ENCODE measurements at regions not wholly inside any gene's neighbourhood (a gene's known extent, or its start where the extent isn't known, plus 50 kb on each side); places are given as distances from the start of the nearest gene placed in this dataset.
"Not testable (repeated sequence)": the region's sequence is repeated elsewhere in the genome, so short reads cannot be mapped to it uniquely, and the experiment has no call there.

DNA sequence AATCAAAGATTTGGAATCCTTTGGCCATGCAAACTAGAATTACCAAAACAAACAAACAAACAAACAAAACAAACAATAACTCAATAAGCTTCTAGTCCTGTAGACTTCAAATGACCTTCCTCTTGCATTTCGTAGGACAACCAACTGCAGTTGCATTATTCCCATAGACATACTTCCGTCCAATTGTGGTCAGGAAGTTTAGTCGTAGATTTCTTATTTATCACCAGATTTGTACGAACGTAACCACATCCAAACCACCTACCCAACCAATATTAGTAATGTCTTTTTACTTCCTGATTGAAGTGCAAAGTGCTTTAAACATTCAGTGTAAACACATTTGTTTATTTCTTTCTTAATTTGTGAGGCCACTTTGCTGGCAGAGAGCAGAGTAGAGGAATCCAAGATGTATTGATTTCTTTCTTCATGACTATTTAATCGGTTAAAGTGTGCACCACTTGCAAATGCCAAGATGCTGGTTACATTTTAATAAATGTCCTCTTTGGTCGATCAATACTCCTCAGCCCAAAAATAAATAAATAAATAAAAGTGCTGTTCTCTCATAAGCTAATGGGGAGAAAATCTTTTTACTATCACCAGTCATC lies 1745.6 kb upstream of the CELF4 start:
- no peak for DNase-seq

DNA sequence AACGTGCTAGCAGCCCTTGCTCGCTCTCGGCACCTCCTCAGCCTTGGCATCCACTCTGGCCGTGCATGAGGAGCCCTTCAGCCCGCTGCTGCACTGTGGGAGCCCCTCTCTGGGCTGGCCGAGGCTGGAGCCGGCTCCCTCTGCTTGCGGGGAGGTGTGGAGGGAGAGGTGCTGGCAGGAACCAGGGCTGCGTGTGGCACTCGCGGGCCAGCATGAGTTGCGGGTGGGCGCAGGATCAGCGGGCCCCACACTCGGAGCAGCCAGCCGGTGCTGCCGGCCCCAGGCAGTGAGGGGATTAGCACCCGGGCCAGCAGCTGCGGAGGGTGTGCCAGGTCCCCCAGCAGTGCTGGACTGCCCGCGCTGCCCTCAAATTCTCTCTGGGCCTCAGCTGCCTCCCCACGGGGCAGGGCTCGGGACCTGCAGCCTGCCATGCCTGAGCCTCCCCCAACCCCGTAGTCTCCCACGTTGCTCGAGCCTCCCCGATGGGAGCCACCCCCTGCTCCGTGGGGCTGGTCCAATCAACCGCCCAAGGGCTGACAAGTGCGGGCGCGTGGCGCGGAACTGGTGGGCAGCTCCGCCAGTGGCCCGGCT lies 1743.4 kb upstream of the CELF4 start:
- not testable (repeated sequence) for DNase-seq

GRCh38 chr18:39305766-39306165 lies 1740.2 kb upstream of the CELF4 start:
- no peak for DNase-seq

DNA sequence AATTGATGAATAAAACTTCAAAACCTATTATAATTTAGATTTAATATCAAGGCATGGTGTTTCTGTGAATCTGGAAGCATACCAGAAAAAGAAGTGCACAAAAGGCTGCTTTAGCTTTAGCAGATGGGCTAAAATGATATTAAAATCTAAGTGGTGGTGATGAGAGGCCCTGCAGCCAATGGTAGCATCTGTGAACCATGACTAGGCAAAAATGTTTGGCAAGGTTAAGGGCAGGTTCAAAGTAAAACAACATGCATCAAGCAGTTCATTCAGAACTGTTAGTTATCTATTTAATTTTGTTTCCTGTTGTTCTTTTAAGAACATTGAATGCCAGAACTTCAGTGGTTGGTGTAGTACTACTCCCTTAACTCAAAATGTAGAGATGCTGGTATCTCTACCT lies 1736.9 kb upstream of the CELF4 start:
- DNase-seq, result no peak

- DNase-seq, result no peak
Measured at GRCh38 chr18:39299152-39299551, 1733.6 kb upstream of the CELF4 start.

GRCh38 chr18:39297225-39297624 lies 1731.6 kb upstream of the CELF4 start:
- no peak for DNase-seq

- DNase-seq, result no peak
Measured at GRCh38 chr18:39296293-39296888, 1730.8 kb upstream of the CELF4 start.

GRCh38 chr18:39276764-39277163 lies 1711.2 kb upstream of the CELF4 start:
- DNase-seq, result no peak

- DNase-seq, result no peak
Measured at GRCh38 chr18:39274535-39274934, 1708.9 kb upstream of the CELF4 start.

GRCh38 chr18:39272230-39272629 lies 1706.6 kb upstream of the CELF4 start:
- no peak for DNase-seq

- no peak for DNase-seq
Measured at GRCh38 chr18:39271654-39272053, 1706.1 kb upstream of the CELF4 start.

DNA sequence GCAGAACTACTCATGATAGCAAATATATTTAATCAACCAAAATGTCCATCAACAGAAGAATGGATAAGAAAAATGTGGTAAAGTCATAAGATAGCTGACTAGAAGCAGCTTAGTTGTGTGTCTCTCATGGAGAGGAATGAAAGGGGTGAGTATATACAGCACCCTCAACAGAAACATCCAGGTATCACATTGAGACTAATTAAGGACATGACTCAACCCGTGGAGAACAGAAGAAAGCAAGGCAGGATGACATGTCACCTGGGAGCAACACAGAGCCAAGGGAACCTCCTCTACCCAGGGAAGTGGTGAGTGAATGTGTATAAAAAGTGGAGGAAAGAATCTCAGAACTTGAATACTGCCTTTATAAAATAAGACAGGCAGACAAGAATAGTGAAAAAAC lies 1695.0 kb upstream of the CELF4 start:
- DNase-seq, result no peak

DNA sequence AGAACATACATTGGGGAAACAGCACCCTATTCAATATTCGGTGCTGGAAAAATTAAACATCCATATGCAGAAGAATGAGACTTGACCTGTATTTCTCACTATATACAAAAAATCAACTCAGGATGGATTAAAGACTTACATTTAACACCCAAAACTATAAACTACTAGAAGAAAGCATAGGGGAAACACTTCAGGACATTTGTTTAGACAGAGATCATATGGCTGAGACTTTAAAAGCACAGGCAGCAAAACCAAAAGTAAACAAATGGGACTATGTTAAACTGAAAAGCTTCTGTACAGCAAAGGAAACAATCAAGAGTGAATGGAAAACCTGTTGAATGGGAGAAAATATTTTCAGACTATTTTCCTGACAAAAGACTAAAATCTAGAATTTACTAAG lies 1694.1 kb upstream of the CELF4 start:
- DNase-seq, result no peak

DNA sequence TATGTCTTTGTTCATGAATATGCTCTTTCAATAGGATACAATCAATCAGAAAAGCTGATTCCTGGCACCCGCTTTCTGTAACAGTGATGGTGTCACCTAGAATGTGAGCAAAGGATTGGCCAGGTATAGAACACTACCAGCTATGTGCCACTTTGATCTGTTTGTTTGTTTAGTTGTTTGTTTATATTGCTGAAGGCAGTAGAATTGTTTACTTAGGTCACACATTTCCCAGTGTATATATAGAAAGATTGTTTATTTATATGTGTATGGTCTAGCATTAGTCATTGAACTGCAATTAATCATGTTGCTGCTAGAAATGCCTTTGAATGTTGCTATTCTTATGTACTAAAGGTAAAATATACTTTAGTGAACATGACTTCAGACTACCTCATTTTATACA lies 1678.6 kb upstream of the CELF4 start:
- DNase-seq, result no peak

DNA sequence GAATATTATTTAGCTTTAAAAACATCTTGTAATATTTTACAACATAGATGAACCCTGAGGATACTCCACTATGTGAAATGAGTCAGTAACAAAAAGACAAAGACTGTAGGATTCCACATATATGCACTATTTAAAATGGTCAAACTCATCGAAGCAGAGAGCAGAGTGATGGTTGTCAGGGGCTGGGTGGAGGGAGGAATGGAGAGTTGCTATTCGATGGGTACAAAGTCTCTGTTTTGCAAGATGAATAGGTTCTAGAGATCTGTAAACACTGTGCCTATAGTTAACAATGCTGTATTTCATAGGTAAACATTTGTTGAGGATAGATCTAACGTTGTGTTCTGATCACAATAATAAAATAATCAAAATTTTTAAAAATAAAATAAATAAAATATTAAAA lies 1675.9 kb upstream of the CELF4 start:
- DNase-seq, result no peak

GRCh38 chr18:39238981-39239660 lies 1673.5 kb upstream of the CELF4 start:
- DNase-seq, result no peak

- DNase-seq, result no peak
Measured at GRCh38 chr18:39235118-39235719, 1669.6 kb upstream of the CELF4 start.

GRCh38 chr18:39232937-39233336 lies 1667.3 kb upstream of the CELF4 start:
- no peak for DNase-seq

DNA sequence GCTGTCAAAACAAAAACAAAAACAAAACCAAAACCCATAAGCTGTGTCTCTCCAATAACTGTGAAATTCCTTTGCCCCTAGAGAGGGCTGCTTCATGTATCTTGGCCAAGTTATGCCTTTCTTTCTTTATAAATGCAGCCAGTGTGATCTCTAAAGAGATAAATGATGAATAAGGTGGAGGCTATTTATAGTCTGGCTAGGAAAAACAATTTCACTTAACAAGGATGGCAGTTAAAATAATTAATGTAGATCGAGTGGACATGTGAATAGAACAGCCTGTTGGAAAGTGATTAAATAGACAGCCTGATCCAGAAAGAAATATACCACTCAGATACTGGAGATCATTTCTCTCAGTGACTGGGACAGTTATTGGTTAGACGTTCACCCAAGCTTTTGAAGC lies 1666.9 kb upstream of the CELF4 start:
- no peak for DNase-seq

DNA sequence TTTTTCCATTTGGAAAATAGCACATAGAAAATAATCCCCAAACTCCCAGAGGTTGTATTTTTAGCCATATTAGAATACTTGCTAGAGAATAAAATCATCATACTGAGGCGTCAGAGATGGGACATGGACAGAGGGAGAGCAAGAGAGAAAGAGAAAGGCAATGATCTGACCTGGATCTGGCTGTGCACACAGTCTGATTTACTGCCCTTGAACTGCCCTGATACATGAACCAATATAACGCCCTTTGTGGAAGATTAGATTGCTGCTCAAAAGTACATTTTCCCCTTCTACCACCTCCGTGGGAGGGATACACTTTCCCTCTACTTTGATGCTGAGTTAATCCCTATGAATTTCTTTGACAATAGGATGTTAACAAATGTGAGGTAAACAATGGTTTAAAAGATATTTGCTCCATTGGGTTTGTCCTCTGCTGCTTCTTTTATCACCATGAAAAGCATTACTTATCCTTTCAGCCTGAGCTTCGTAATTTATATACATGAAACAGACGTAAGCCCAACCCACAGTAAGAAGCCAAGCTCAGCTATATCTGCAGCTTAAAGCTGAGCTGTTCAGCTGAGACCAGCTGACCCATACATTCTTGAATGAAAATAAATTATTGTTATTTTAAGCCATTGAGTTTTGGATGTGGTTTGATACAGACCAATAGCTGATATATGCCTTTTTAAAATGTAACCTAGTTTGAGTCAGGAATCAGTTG lies 1664.6 kb upstream of the CELF4 start:
- DNase-seq, result no peak

DNA sequence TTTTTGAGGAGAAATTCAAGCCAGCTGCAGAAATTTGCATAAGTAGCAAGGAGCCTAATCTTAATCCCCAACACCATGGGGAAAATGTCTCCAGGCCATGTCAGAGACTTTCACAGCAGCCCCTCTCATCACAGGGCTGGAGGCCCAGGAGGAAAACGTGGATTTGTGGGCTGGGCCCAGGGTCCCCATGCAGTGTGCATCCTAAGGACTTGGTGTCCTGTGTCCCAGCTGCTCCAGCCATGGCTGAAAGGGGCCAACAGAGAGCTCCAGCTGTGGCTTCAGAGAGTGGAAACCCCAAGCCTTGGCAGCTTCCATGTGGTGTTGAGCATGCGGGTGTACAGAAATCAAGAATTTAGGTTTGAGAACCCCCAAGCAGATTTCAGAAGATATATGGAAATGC lies 1662.2 kb upstream of the CELF4 start:
- not testable (repeated sequence) for DNase-seq

- DNase-seq, result no peak
Measured at GRCh38 chr18:39225373-39225772, 1659.8 kb upstream of the CELF4 start.

GRCh38 chr18:39223283-39223682 lies 1657.7 kb upstream of the CELF4 start:
- no peak for DNase-seq
